ENCODE measurements at regions not wholly inside any gene's neighbourhood (a gene's known extent, or its start where the extent isn't known, plus 50 kb on each side); places are given as distances from the start of the nearest gene placed in this dataset.
"Not testable (repeated sequence)": the region's sequence is repeated elsewhere in the genome, so short reads cannot be mapped to it uniquely, and the experiment has no call there.

GRCh38 chr1:182003953-182004586 is 57.4 kb downstream of the ZNF648 start:
- no peak for DNase-seq
- intact Hi-C loops (cut with DNase I), result no loop called here

GRCh38 chr1:182003025-182003725 is 58.3 kb downstream of the ZNF648 start:
- intact Hi-C loops (cut with DNase I), result no loop called here
- no peak for DNase-seq

- intact Hi-C loops (cut with DNase I), result no loop called here
- DNase-seq, result no peak
These were observed 58.9 kb downstream of the ZNF648 start for GRCh38 chr1:182002570-182002969.

GRCh38 chr1:181998858-181999257 is 62.7 kb downstream of the ZNF648 start:
- DNase-seq, result no peak
- intact Hi-C loops (cut with DNase I), result no loop called here

GRCh38 chr1:181992072-181992471 is 69.4 kb downstream of the ZNF648 start:
- DNase-seq, result no peak

GRCh38 chr1:181990728-181991127 is 70.8 kb downstream of the ZNF648 start:
- DNase-seq, result no peak
- intact Hi-C loops (cut with DNase I), result no loop called here

More at GRCh38 chr1:181992072-181992471, 69.4 kb downstream of the ZNF648 start:
- intact Hi-C loops (cut with DNase I), result no loop called here

- intact Hi-C loops (cut with DNase I), result no loop called here
- DNase-seq, result peak in 31 of 42 donors; percentile 8 to 85 (median 52)
These were observed 72.1 kb downstream of the ZNF648 start for GRCh38 chr1:181989261-181989920.

- no peak for DNase-seq
- intact Hi-C loops (cut with DNase I), result no loop called here
These were observed 73.5 kb downstream of the ZNF648 start for GRCh38 chr1:181987996-181988395.

GRCh38 chr1:181987334-181987895 is 74.1 kb downstream of the ZNF648 start:
- intact Hi-C loops (cut with DNase I), result no loop called here

GRCh38 chr1:181986907-181987305 is 74.6 kb downstream of the ZNF648 start:
- intact Hi-C loops (cut with DNase I), result no loop called here
- DNase-seq, result peak in 3 of 42 donors; percentile 9 to 29 (median 22)

More at GRCh38 chr1:181987334-181987895, 74.1 kb downstream of the ZNF648 start:
- no peak for DNase-seq

GRCh38 chr1:181985936-181986906 is 75.3 kb downstream of the ZNF648 start:
- intact Hi-C loops (cut with DNase I), result no loop called here
- peak in 7 of 42 donors; percentile 15 to 40 (median 21) for DNase-seq

GRCh38 chr1:181985281-181985680 is 76.2 kb downstream of the ZNF648 start:
- intact Hi-C loops (cut with DNase I), result no loop called here
- DNase-seq, result no peak

- intact Hi-C loops (cut with DNase I), result no loop called here
- DNase-seq, result peak in 30 of 42 donors; percentile 20 to 81 (median 47)
These were observed 77.5 kb downstream of the ZNF648 start for GRCh38 chr1:181984006-181984405.

GRCh38 chr1:181981821-181982220 is 79.7 kb downstream of the ZNF648 start:
- intact Hi-C loops (cut with DNase I), result no loop called here
- DNase-seq, result no peak

GRCh38 chr1:181972256-181972655 is 89.3 kb downstream of the ZNF648 start:
- intact Hi-C loops (cut with DNase I), result no loop called here
- DNase-seq, result peak in 9 of 42 donors; percentile 20 to 64 (median 34)

- DNase-seq, result no peak
- intact Hi-C loops (cut with DNase I), result no loop called here
These were observed 90.1 kb downstream of the ZNF648 start for GRCh38 chr1:181971424-181971823.

GRCh38 chr1:181969902-181970301 is 91.6 kb downstream of the ZNF648 start:
- no peak for DNase-seq
- intact Hi-C loops (cut with DNase I), result no loop called here

GRCh38 chr1:181954696-181955095 is 106.8 kb downstream of the ZNF648 start:
- DNase-seq; intact Hi-C loops (cut with DNase I): not testable (repeated sequence)

GRCh38 chr1:181954178-181954577 is 107.3 kb downstream of the ZNF648 start:
- DNase-seq; intact Hi-C loops (cut with DNase I): not testable (repeated sequence)
